H9 (cell line): ENCODE measurements at regions not wholly inside any gene's neighbourhood (a gene's known extent, or its start where the extent isn't known, plus 50 kb on each side); places are given as distances from the start of the nearest gene placed in this dataset.

Experiments
- DNase-seq: peaks from one replicate; pipeline ENCODE4 v3.0.0-alpha.2; 2017
- H2AFZ ChIP-seq: one replicate; pipeline ENCODE4 v1.6.1; 2013; ENCODE audit warnings: mild to moderate bottlenecking, low read length, control low read depth, moderate library complexity
- H2AK5ac ChIP-seq: 2 replicates; pipeline ENCODE4 v1.6.1; 2013; ENCODE audit warnings: low read length, control low read depth, mixed read lengths; ENCODE audit not compliant: insufficient read length
- H2BK120ac ChIP-seq: one replicate; pipeline ENCODE4 v1.6.1; 2013; ENCODE audit warnings: low read depth, mild to moderate bottlenecking, low read length, control low read depth, inconsistent platforms; ENCODE audit not compliant: poor library complexity, severe bottlenecking
- H2BK12ac ChIP-seq: 2 replicates; pipeline ENCODE4 v1.6.1; 2013; ENCODE audit warnings: low read length, control low read depth, mixed read lengths, low read depth; ENCODE audit not compliant: insufficient read length
- H2BK15ac ChIP-seq: 2 replicates; pipeline ENCODE4 v1.6.1; 2013; ENCODE audit warnings: low read depth, low read length, control low read depth
- H2BK20ac ChIP-seq: one replicate; pipeline ENCODE4 v1.6.1; 2013; ENCODE audit warnings: low read depth, mild to moderate bottlenecking, low read length, control low read depth, inconsistent platforms; ENCODE audit not compliant: poor library complexity, severe bottlenecking
- H2BK5ac ChIP-seq: 2 replicates; pipeline ENCODE4 v1.6.1; 2013; ENCODE audit warnings: low read length, control low read depth, mixed read lengths; ENCODE audit not compliant: insufficient read length
- H3K14ac ChIP-seq: 2 replicates; pipeline ENCODE4 v1.6.1; 2013; ENCODE audit warnings: low read length, control low read depth; ENCODE audit not compliant: insufficient read depth
- H3K18ac ChIP-seq: 2 replicates; pipeline ENCODE4 v1.6.1; 2013; ENCODE audit warnings: low read depth, mild to moderate bottlenecking, mixed read lengths, low read length, control low read depth; ENCODE audit not compliant: insufficient read length
- H3K23ac ChIP-seq: 2 replicates; pipeline ENCODE4 v1.6.1; 2013; ENCODE audit warnings: low read length, control low read depth, mixed read lengths, low read depth; ENCODE audit not compliant: insufficient read length
- H3K23me2 ChIP-seq: 2 replicates; pipeline ENCODE4 v1.6.1; 2013; ENCODE audit warnings: low read depth, mild to moderate bottlenecking, mixed read lengths, low read length, control low read depth; ENCODE audit not compliant: insufficient read length, poor library complexity, severe bottlenecking
- H3K27ac ChIP-seq: 2 replicates; pipeline ENCODE4 v1.5.1; 2013; ENCODE audit warnings: low read length, control low read depth, mixed read lengths, low read depth; ENCODE audit not compliant: insufficient read length
- H3K27me3 ChIP-seq: 2 replicates; pipeline ENCODE4 v1.6.1; 2013; ENCODE audit warnings: low read length, control low read depth, inconsistent platforms; ENCODE audit not compliant: insufficient read depth
- H3K4ac ChIP-seq: 2 replicates; pipeline ENCODE4 v1.6.1; 2013; ENCODE audit warnings: low read depth, mild to moderate bottlenecking, control low read depth, inconsistent platforms, low read length, moderate library complexity
- H3K4me1 ChIP-seq: 2 replicates; pipeline ENCODE4 v1.6.1; 2013; ENCODE audit warnings: low read length, control low read depth, inconsistent platforms; ENCODE audit not compliant: insufficient read depth
- H3K4me2 ChIP-seq: 2 replicates; pipeline ENCODE4 v1.6.1; 2013; ENCODE audit warnings: low read length, control low read depth, mixed read lengths; ENCODE audit not compliant: insufficient read length, insufficient read depth
- H3K56ac ChIP-seq: 2 replicates; pipeline ENCODE4 v1.6.1; 2013; ENCODE audit warnings: low read depth, mild to moderate bottlenecking, mixed read lengths, low read length, control low read depth; ENCODE audit not compliant: insufficient read length
- H3K79me1 ChIP-seq: 2 replicates; pipeline ENCODE4 v1.6.1; 2013; ENCODE audit warnings: low read depth, mild to moderate bottlenecking, moderate library complexity, low read length, control low read depth, inconsistent platforms; ENCODE audit not compliant: insufficient read depth, poor library complexity, severe bottlenecking
- H3K79me2 ChIP-seq: 2 replicates; pipeline ENCODE4 v1.6.1; 2013; ENCODE audit warnings: low read length, control low read depth, inconsistent platforms; ENCODE audit not compliant: insufficient read depth
- H3K9ac ChIP-seq: 2 replicates; pipeline ENCODE4 v1.6.1; 2013; ENCODE audit warnings: low read length, control low read depth, mixed read lengths; ENCODE audit not compliant: insufficient read length; ENCODE audit errors: extremely low read depth
- H3K9me3 ChIP-seq: one replicate; pipeline ENCODE4 v1.6.1; 2013; ENCODE audit warnings: low read depth, low read length, inconsistent platforms; ENCODE audit not compliant: control insufficient read depth
- H3T11ph ChIP-seq: one replicate; pipeline ENCODE4 v1.6.1; 2013; ENCODE audit warnings: mild to moderate bottlenecking, low read length, control low read depth, inconsistent platforms
- H4K20me1 ChIP-seq: one replicate; pipeline ENCODE4 v1.6.1; 2013; ENCODE audit not compliant: control insufficient read depth, insufficient read length, insufficient read depth
- H4K5ac ChIP-seq: 2 replicates; pipeline ENCODE4 v1.6.1; 2013; ENCODE audit warnings: low read depth, mild to moderate bottlenecking, mixed read lengths, low read length, control low read depth; ENCODE audit not compliant: insufficient read length
- H4K8ac ChIP-seq: replicated peaks from 2 replicates; pipeline ENCODE4 v1.6.1; 2013; ENCODE audit warnings: low read length, control low read depth, mixed read lengths, low read depth; ENCODE audit not compliant: insufficient read length
- H4K91ac ChIP-seq: 2 replicates; pipeline ENCODE4 v1.6.1; 2013; ENCODE audit warnings: low read depth, mild to moderate bottlenecking, moderate library complexity, mixed read lengths, low read length, control low read depth; ENCODE audit not compliant: insufficient read length
- H3K27ac Mint-ChIP-seq, 3 experiments: 2 replicates in 2 of 3; 3 replicates in 1 of 3; pipeline ENCODE4 v1.8.0; 2020 to 2021; ENCODE audit warnings: mixed read lengths in 3 of 3, mild to moderate bottlenecking in 1 of 3, moderate library complexity in 1 of 3
- H3K27me3 Mint-ChIP-seq: 2 replicates; pipeline ENCODE4 v1.8.0; 2021; ENCODE audit warnings: low read depth, mild to moderate bottlenecking, moderate library complexity, mixed read lengths
- H3K36me3 Mint-ChIP-seq, 3 experiments: 2 replicates in 2 of 3; 3 replicates in 1 of 3; pipeline ENCODE4 v1.8.0; 2020 to 2021; ENCODE audit warnings: low read depth in 3 of 3, mixed read lengths in 3 of 3; ENCODE audit not compliant: insufficient read depth in 1 of 3
- H3K4me1 Mint-ChIP-seq, 2 experiments: 2 replicates each; pipeline ENCODE4 v1.8.0; 2020; ENCODE audit warnings: mixed read lengths in 2 of 2
- H3K4me3 Mint-ChIP-seq, 2 experiments: 2 replicates in 1 of 2; 3 replicates in 1 of 2; pipeline ENCODE4 v1.8.0; 2020 to 2021; ENCODE audit warnings: mild to moderate bottlenecking in 2 of 2, mixed read lengths in 2 of 2, moderate library complexity in 1 of 2
- H3K9me3 Mint-ChIP-seq, 2 experiments: 2 replicates in 1 of 2; 3 replicates in 1 of 2; pipeline ENCODE4 v1.8.0; 2020; ENCODE audit warnings: mild to moderate bottlenecking in 2 of 2, mixed read lengths in 2 of 2, moderate library complexity in 1 of 2
- WGBS: extraction: QIAGEN DNeasy Blood & Tissue Kit; methylation state at CpG from one replicate; pipeline ENCODE4 v1.1.7; 2013; ENCODE audit warnings: missing lambda C conversion rate, low lambda C conversion rate, mixed read lengths; ENCODE audit not compliant: insufficient read length; ENCODE audit errors: extremely low coverage; 5-methylcytosine and 5-hydroxymethylcytosine counted together
- TF ChIP-seq, protein P1 (sequence below): fragments of 200-600 bp; sonication (generic); conservative IDR thresholded peaks from 3 replicates; pipeline ENCODE4 v1.8.0; 2021; ENCODE audit warnings: antibody characterized with exemption, mild to moderate bottlenecking

DNA sequence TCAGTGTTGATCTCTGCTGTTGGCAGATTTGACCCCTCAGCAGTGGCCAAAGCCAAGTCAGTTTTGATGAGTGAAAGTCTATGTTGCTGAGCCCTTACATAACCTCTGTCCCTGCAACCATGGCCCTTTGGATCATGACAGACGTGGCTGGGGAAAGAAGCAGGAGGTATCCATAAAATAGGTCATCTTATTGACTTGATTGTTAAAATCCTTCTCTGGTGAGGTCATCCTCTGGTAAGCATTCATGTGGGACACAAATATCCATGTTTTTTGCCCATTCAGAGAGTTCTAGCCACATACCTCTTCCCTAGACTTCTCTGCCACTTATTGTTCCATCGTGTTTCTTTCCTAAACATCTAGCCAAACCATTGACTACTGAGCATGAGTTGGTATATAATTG lies 251.9 kb upstream of the PTER start:
- no peaks in the 10 kb centered on the region for H3K9me3 ChIP-seq
- H2AK5ac ChIP-seq = no peak overlapping the region
- H3K18ac ChIP-seq = no peak overlapping the region
- no peaks in the 10 kb centered on the region for H3K27me3 Mint-ChIP-seq
- H3K27me3 ChIP-seq = no peaks in the 10 kb centered on the region
- H3K79me1 ChIP-seq = no peaks in the 10 kb centered on the region
- H3K56ac ChIP-seq = no peak overlapping the region
- TF ChIP-seq, protein P1, sequence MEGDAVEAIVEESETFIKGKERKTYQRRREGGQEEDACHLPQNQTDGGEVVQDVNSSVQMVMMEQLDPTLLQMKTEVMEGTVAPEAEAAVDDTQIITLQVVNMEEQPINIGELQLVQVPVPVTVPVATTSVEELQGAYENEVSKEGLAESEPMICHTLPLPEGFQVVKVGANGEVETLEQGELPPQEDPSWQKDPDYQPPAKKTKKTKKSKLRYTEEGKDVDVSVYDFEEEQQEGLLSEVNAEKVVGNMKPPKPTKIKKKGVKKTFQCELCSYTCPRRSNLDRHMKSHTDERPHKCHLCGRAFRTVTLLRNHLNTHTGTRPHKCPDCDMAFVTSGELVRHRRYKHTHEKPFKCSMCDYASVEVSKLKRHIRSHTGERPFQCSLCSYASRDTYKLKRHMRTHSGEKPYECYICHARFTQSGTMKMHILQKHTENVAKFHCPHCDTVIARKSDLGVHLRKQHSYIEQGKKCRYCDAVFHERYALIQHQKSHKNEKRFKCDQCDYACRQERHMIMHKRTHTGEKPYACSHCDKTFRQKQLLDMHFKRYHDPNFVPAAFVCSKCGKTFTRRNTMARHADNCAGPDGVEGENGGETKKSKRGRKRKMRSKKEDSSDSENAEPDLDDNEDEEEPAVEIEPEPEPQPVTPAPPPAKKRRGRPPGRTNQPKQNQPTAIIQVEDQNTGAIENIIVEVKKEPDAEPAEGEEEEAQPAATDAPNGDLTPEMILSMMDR = no peak
- H3K9ac ChIP-seq = no peak overlapping the region
- no peaks in the 10 kb centered on the region; the same call in 1 of the 2 replicates for H3K4me1 ChIP-seq
- peaks cover 20 to 32% of the 10 kb centered on the region in 2 experiments for H3K4me1 Mint-ChIP-seq
- H3K4me2 ChIP-seq = no peak overlapping the region
- no peaks in the 10 kb centered on the region for H4K20me1 ChIP-seq
- no peak overlapping the region for H3K14ac ChIP-seq
- H3T11ph ChIP-seq = no peak overlapping the region
- no peak overlapping the region for H3K27ac ChIP-seq
- peaks cover 4 to 16% (median 12%) of the 10 kb centered on the region in 3 experiments; a peak in 6 of 7 replicates for H3K36me3 Mint-ChIP-seq
- H3K23me2 ChIP-seq = no peaks in the 10 kb centered on the region
- H3K23ac ChIP-seq = no peak overlapping the region
- H3K79me2 ChIP-seq = no peaks in the 10 kb centered on the region
- H2BK15ac ChIP-seq = no peak overlapping the region
- H4K5ac ChIP-seq = no peak overlapping the region
- no peak overlapping the region for H4K91ac ChIP-seq
- H2BK120ac ChIP-seq = no peak overlapping the region
- no peak for DNase-seq
- no peak overlapping the region for H3K4ac ChIP-seq
- H3K9me3 Mint-ChIP-seq = no peaks in the 10 kb centered on the region; a peak in 2 of 5 replicates
- no peak overlapping the region for H2BK5ac ChIP-seq
- WGBS = no CpG with 5 or more reads among the region's 2 CpGs
- H2BK20ac ChIP-seq = no peak overlapping the region
- H3K4me3 Mint-ChIP-seq = no peak overlapping the region
- no peak overlapping the region for H2BK12ac ChIP-seq
- no peak overlapping the region for H2AFZ ChIP-seq
- H4K8ac ChIP-seq = no peak overlapping the region
- H3K27ac Mint-ChIP-seq = no peak overlapping the region
